CD4-positive, alpha-beta T cell treated with Interleukin-6 for 4 hours (primary cell): ENCODE measurements at regions not wholly inside any gene's neighbourhood (a gene's known extent, or its start where the extent isn't known, plus 50 kb on each side); places are given as distances from the start of the nearest gene placed in this dataset.

ENCODE experiments used
- DNase-seq: peaks from one replicate; pipeline ENCODE4 v3.0.0-alpha.2; 2020; ENCODE audit warnings: mixed read lengths

GRCh38 chr17:36730095-36730808 lies 128.9 kb downstream of the MRM1 start:
- DNase-seq = no peak

GRCh38 chr17:36730857-36731490 lies 129.6 kb downstream of the MRM1 start:
- no peak for DNase-seq

DNA sequence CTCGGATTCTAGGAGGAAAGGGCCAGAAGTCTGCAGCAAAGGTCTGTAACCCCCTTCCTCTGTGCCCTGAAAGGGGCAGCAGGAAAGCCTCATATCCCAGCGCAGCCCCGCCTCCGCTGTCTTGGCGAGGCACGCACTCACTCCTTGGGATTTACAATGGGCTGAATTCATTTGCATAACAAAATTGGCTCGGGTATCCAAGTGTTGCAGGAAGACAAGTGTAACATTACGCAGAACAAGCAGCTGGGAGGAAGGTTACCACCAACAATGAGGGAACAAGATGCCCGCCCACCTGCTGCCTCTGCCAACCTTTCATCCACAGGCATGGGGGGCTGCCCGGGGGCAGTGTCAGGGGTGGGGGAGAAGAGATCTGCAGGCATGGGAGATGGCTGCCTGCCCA lies 130.4 kb downstream of the MRM1 start:
- no peak for DNase-seq

DNA sequence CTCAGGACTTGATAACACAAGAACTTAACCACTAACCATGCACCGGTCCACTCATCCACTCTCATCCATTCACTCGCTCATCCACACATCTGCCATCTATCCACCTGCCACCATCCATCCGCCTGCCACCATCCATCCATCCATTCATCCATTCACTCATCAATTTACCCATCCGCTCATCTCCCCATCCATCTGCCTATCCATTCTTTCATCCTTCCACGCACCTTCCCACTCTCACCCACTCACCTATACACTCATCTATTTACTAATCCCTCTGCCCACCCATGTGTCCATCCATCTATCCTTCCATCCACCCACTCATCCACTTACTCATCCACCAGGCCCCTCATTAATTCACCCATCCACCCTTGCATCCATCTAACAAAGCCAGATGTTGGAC lies 131.0 kb downstream of the MRM1 start:
- DNase-seq = no peak

- no peak for DNase-seq
Measured at GRCh38 chr17:36736201-36737156, 135.1 kb downstream of the MRM1 start.

- no peak for DNase-seq
Measured at GRCh38 chr17:36739208-36739607, 137.8 kb downstream of the MRM1 start.

DNA sequence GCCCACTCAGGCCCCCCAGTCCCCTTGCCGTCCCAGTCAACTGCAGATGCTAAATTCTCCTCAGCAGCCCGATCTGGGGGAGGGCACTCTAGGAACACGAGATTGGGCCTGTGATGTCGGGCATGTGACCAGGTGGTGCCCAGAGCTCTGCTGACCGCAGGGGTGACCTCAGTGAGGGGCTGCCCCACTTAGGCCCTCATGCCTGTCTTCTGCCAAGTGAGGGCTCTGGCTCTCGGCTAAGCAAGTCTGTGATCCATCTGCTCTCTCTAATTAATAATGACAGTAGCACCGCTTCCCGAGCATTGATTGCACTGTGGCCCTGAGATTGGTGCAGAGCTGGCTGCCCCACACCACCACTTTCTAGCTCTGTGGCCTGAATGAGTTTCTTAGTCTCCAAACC lies 138.8 kb downstream of the MRM1 start:
- DNase-seq = no peak

DNA sequence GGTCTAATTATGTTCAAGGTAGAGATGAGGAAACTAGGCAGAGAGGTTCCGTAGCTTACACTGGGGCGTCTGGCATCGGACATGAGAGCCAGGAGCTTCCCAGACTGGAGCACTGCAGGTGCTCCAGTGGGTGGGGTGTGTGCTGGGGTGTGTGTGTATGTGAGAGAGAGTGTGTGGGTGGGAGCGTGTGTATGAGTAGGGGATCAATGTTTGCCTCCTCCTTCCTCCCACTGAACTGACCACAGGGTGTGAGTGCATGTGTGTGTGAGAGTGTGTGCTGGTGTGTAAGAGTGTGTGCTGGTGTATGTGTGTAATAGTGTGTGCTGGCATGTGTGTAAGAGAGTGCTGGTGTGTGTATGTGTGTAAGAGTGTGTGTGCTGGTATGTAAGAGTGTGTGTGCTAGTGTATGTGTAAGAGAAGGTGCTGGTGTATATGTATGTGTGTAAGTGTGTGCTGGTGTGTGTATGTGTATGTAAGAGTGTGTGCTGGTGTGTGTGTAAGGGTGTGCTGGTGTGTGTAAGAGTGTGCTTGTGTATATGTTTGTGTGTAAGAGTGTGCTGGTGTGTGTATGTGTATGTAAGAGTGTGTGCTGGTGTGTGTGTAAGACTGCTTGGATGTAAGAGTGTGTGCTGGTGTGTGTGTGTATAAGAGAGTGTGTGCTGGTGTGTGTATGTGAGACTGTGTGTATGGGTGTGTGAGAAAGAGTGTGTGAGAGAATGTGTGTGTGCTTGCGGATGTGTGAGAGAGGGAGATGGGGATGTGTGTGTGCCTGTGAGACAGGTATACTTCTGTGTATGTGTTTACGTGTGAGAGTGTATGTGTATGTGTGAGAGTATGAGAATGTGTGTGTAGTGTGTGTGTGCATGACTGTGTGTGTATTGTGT lies 139.9 kb downstream of the MRM1 start:
- DNase-seq = no peak

DNA sequence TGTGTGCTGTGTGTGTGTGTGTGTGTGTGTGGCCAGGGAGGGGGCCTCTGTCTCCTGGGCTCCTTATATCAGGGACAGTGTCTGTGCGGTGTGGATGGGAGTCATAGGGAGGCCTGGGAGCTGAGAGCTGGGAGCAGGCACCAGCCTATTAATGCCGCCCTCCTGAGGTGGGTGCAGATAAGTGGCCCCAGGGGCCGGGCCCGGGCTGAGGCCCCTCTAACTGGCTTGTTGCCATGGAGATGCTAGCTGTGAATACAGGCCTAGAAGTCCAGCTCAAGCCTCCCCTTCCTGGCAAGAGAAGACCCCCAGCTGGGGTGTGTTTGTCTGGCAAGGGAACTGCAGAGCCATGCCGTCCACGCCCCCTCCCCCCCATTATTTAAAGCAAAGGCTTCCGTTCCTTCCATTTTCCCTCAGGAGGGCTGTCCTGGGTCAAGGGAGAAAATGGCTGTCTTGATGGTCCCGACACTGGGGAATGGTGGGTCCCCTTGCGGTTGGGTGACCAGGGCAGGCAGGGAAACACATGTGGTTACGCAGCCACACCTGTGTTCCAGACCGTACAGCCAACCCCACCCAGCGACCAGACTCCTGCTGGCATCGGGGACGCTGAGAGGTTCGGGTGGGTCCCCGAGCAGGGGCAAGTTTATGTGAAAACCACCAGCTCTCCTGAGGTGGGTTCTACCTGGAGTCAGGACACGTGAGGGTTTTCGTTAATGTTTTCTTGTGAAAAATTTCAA lies 141.1 kb downstream of the MRM1 start:
- no peak for DNase-seq

- DNase-seq = no peak
Measured at GRCh38 chr17:36743130-36743529, 141.7 kb downstream of the MRM1 start.

- no peak for DNase-seq
Measured at GRCh38 chr17:36746381-36747053, 145.1 kb downstream of the MRM1 start.

DNA sequence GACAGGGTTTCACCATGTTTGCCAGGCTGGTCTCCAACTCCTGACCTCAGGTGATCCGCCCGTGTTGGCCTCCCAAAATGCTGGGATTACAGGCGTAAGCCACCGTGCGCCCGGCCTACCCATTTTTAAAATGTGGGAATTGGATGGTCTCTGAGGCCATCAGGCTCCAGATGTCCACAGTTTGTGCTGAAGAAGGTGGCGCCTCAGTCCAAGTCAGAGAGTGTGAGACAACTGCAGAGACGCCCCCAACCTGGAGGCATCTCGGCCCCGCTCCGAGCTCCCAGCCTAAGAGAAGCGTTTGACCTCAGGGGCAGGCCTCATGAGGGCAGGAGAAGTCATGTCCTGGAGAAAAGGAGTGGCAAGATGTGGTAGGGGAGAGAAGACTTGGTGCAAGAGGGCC lies 146.5 kb downstream of the MRM1 start:
- no peak for DNase-seq

DNA sequence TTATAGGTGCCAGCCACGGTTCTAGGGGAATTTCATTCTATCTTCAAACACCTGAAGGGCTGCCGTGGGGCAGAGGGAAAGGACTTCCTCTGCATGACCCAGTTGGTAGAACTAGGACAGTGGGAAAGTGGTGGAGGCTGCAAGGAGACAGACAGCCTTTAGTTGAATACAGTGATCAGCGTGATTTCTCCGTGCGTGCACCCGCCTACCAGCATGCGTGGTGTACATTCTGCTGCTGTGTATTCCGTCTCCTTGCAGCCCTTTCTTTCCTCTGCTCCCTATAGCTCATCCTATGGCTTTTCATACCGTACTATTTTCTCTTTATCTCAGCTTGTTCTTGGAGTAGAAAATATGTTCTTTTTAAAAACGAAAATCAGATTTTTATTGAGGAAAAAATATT lies 146.9 kb downstream of the MRM1 start:
- no peak for DNase-seq

DNA sequence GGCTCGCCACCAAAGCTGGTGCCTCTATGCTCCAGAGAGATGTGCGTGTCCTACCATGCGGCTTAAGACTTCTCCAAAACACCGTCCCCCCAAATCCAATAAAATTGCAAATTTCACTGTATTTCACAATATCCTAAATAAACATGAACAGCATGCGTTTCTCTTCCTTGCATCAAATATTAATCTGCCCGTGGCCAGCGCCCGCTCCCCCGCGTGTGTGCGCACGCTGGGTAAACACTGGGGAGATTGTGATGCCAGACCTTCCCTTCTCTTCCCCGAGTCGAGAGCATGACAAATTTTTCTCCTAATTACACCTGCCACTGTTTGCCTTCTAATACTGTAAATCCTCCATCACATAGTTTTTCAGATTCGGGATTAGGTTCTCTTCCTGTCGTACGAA lies 148.1 kb downstream of the MRM1 start:
- DNase-seq = no peak

- no peak for DNase-seq
Measured at GRCh38 chr17:36750316-36750885, 149.0 kb downstream of the MRM1 start.

DNA sequence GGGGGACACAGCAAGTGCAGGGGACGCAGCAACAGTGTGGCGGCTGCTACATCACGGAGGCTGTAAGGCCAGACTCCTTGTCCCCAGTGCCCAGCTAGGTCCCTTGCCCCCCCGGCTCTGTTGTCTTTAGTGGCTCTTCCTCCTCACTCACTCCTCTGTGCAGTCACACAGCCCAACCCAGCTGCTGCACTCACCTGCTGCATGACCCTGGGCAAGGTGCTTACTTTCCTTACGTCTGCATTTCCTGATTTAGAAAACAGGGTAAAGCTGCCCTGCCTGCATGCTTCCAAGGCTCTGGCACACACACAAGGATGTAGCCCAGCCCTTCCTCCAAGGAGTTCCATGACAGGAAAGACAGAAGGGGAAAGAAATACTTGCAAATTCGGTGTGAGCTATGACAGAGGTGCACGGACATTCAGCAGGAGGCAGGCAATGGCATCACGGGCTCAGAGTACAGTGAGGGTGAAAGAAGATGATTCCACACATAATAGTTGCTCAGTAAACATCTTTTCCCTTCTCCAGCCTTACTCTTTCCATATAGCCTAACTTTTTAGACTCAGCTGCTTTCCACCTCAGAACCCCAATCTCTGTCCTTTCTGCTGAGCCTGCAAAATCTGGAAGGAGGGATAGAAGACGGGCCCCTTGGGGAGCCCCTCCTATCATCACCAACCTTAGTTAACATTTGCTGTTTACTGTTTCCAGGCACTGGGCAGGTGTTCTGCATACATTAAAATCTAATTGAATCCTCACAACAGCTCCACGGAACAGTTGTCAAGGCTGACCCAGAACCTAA lies 150.9 kb downstream of the MRM1 start:
- no peak for DNase-seq

DNA sequence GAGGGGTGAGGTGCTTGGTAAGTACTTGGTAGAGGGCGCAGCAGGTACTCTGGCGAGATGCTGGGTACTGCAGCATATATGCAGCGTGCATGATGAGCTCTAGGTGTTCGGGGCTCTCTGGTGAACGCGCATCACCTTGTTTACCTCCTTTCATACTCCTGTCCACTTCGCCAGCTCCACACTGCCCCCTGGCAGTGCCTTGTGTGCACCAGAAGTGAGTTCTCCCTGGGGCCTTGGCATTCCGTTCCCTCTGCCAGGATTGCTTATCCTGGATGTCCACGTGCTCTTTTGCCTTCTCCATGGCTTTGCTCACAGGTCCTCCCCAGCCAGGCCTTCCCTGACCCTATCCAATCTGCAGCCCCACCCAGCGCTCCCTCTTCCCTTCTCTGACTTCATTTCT lies 154.2 kb downstream of the MRM1 start:
- DNase-seq = peak; percentile 50

DNA sequence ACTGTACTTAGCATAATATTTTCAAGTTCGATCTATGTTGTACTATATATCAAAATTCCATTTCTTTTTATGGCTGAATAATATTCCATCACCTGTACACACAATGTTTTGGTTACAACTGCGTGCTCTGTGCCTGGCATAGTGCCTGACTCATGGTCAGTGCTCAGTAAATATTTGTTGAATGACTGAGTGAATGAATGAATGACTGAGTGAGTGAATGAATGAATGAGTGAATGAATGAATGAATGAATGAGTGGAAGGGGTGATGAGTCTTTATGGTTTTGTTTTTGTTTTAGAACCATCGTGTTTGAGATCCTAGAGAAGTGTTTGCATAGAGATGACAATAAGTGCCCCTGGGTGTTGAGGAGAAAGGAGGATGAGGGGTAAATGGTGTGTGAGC lies 155.3 kb downstream of the MRM1 start:
- no peak for DNase-seq

DNA sequence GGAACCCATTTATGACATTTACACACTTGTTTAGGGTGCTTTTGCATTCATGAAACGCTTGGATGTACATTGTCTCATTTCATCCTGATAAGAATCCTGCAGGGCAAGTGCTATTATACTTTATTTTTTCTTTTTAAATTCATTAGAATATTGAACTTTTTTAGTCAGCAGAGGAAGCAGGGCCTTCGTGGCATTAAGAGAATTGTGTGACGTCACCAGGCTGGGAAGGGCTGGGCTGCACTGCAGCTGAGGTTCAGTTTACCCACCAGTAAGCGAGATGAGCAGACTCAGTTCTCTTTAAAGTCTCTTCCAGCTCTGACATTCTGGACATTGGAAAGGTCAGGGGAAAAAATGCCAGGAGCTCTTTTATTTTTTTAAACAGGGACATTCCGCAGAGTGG lies 159.0 kb downstream of the MRM1 start:
- no peak for DNase-seq
